GM19025 (cell line): ENCODE measurements at regions not wholly inside any gene's neighbourhood (a gene's known extent, or its start where the extent isn't known, plus 50 kb on each side); places are given as distances from the start of the nearest gene placed in this dataset.
"Not testable (repeated sequence)": the region's sequence is repeated elsewhere in the genome, so short reads cannot be mapped to it uniquely, and the experiment has no call there.

ENCODE experiments used
- ATAC-seq: cut with Tn5 transposase; IDR thresholded peaks from one replicate; pipeline ENCODE4 v1.9.1; 2021; ENCODE audit warnings: mild to moderate bottlenecking, low read depth, moderate library complexity; ENCODE audit not compliant: unreplicated experiment

GRCh38 chr10:62492870-62493180 lies 118.7 kb downstream of the ZNF365 start:
- no peak for ATAC-seq

GRCh38 chr10:62496925-62497324 lies 122.8 kb downstream of the ZNF365 start:
- no peak for ATAC-seq

GRCh38 chr10:62498271-62498670 lies 124.1 kb downstream of the ZNF365 start:
- ATAC-seq, result no peak

- not testable (repeated sequence) for ATAC-seq
Measured at GRCh38 chr10:62500116-62500515, 125.9 kb downstream of the ZNF365 start.

- ATAC-seq, result no peak
Measured at GRCh38 chr10:62501547-62501946, 127.4 kb downstream of the ZNF365 start.

GRCh38 chr10:62502995-62503613 lies 128.9 kb downstream of the ZNF365 start:
- ATAC-seq, result no peak

- ATAC-seq, result no peak
Measured at GRCh38 chr10:62503872-62504271, 129.7 kb downstream of the ZNF365 start.

GRCh38 chr10:62506371-62506770 lies 132.2 kb downstream of the ZNF365 start:
- ATAC-seq, result no peak

GRCh38 chr10:62511238-62511637 lies 137.1 kb downstream of the ZNF365 start:
- ATAC-seq, result peak; percentile 8

- peak; percentile 84 for ATAC-seq
Measured at GRCh38 chr10:62511656-62512055, 137.5 kb downstream of the ZNF365 start.

- no peak for ATAC-seq
Measured at GRCh38 chr10:62512732-62513475, 138.7 kb downstream of the ZNF365 start.

- ATAC-seq, result peak; percentile 52
Measured at GRCh38 chr10:62514079-62514693, 140.0 kb downstream of the ZNF365 start.

- ATAC-seq, result no peak
Measured at GRCh38 chr10:62517252-62517651, 143.1 kb downstream of the ZNF365 start.

GRCh38 chr10:62527019-62527827 lies 153.1 kb downstream of the ZNF365 start:
- ATAC-seq, result peak; percentile 56

GRCh38 chr10:62528441-62528840 lies 154.3 kb downstream of the ZNF365 start:
- ATAC-seq, result peak; percentile 88

GRCh38 chr10:62529396-62529795 lies 155.2 kb downstream of the ZNF365 start:
- no peak for ATAC-seq

GRCh38 chr10:62534031-62534430 lies 159.9 kb downstream of the ZNF365 start:
- ATAC-seq, result no peak

- no peak for ATAC-seq
Measured at GRCh38 chr10:62538606-62539005, 164.4 kb downstream of the ZNF365 start.

- no peak for ATAC-seq
Measured at GRCh38 chr10:62540389-62540788, 166.2 kb downstream of the ZNF365 start.

- no peak for ATAC-seq
Measured at GRCh38 chr10:62541811-62542210, 167.6 kb downstream of the ZNF365 start.
